Trophoblast cell (in vitro differentiated cells and primary cell): ENCODE measurements at regions not wholly inside any gene's neighbourhood (a gene's known extent, or its start where the extent isn't known, plus 50 kb on each side); places are given as distances from the start of the nearest gene placed in this dataset.

Experiments used
- DNase-seq, 2 donors: peaks; one replicate each; pipeline ENCODE4 v3.0.0-alpha.2; 2016
- H2AFZ ChIP-seq: 2 replicates; pipeline ENCODE4 v1.6.1; 2013; ENCODE audit warnings: low read length, moderate library complexity, mild to moderate bottlenecking; ENCODE audit not compliant: insufficient read depth, poor library complexity
- H2AK5ac ChIP-seq: 2 replicates; pipeline ENCODE4 v1.6.1; 2013; ENCODE audit warnings: mild to moderate bottlenecking, low read length
- H2BK120ac ChIP-seq: 2 replicates; pipeline ENCODE4 v1.6.1; 2013; ENCODE audit warnings: low read length, mild to moderate bottlenecking, moderate library complexity; ENCODE audit not compliant: insufficient read depth, poor library complexity
- H2BK12ac ChIP-seq: 2 replicates; pipeline ENCODE4 v1.6.1; 2013; ENCODE audit warnings: mild to moderate bottlenecking, low read length, moderate library complexity
- H2BK5ac ChIP-seq: 2 replicates; pipeline ENCODE4 v1.6.1; 2013; ENCODE audit warnings: low read length, low read depth, moderate library complexity, mild to moderate bottlenecking; ENCODE audit not compliant: poor library complexity
- H3K14ac ChIP-seq: 2 replicates; pipeline ENCODE4 v1.6.1; 2013; ENCODE audit warnings: mild to moderate bottlenecking, low read length
- H3K18ac ChIP-seq: 2 replicates; pipeline ENCODE4 v1.6.1; 2013; ENCODE audit warnings: mild to moderate bottlenecking, low read length
- H3K23ac ChIP-seq: 2 replicates; pipeline ENCODE4 v1.6.1; 2013; ENCODE audit warnings: low read length
- H3K27ac ChIP-seq: 2 replicates; pipeline ENCODE4 v1.5.1; 2013; ENCODE audit warnings: low read depth, mild to moderate bottlenecking, inconsistent platforms, low read length, moderate library complexity
- H3K27me3 ChIP-seq: 2 replicates; pipeline ENCODE4 v1.6.1; 2013; ENCODE audit warnings: inconsistent platforms, mild to moderate bottlenecking, low read length, moderate library complexity; ENCODE audit not compliant: insufficient read depth
- H3K36me3 ChIP-seq, 2 experiments: 1 replicate in 1 of 2; 2 replicates in 1 of 2; pipeline ENCODE4 v1.6.1; 2013; ENCODE audit warnings: low read length in 2 of 2, mild to moderate bottlenecking in 2 of 2, moderate library complexity in 1 of 2; ENCODE audit not compliant: insufficient read depth in 2 of 2, control insufficient read depth in 1 of 2
- H3K4ac ChIP-seq: 2 replicates; pipeline ENCODE4 v1.6.1; 2013; ENCODE audit warnings: low read depth, mild to moderate bottlenecking, low read length, moderate library complexity
- H3K4me1 ChIP-seq, 2 experiments: 1 replicate in 1 of 2; 2 replicates in 1 of 2; pipeline ENCODE4 v1.6.1; 2013; ENCODE audit warnings: low read length in 2 of 2, mild to moderate bottlenecking in 2 of 2, moderate library complexity in 1 of 2; ENCODE audit not compliant: insufficient read depth in 2 of 2, control insufficient read depth in 1 of 2
- H3K4me2 ChIP-seq: 2 replicates; pipeline ENCODE4 v1.6.1; 2013; ENCODE audit warnings: inconsistent platforms, mild to moderate bottlenecking, low read length, moderate library complexity
- H3K4me3 ChIP-seq: 2 replicates; pipeline ENCODE4 v1.5.1; 2013; ENCODE audit warnings: mild to moderate bottlenecking, low read depth, low read length, inconsistent platforms
- H3K79me1 ChIP-seq: one replicate; pipeline ENCODE4 v1.6.1; 2013; ENCODE audit warnings: low read length
- H3K79me2 ChIP-seq: 2 replicates; pipeline ENCODE4 v1.6.1; 2013; ENCODE audit warnings: low read length, mild to moderate bottlenecking; ENCODE audit not compliant: control insufficient read depth, insufficient read depth, poor library complexity
- H3K9ac ChIP-seq: 2 replicates; pipeline ENCODE4 v1.6.1; 2013; ENCODE audit warnings: mild to moderate bottlenecking, low read length
- H3K9me3 ChIP-seq: 2 replicates; pipeline ENCODE4 v1.6.1; 2013; ENCODE audit warnings: low read depth, mild to moderate bottlenecking, control low read depth, inconsistent platforms, low read length; ENCODE audit not compliant: insufficient read depth
- H4K12ac ChIP-seq: 2 replicates; pipeline ENCODE4 v1.6.1; 2013; ENCODE audit warnings: low read depth, mild to moderate bottlenecking, low read length, moderate library complexity
- H4K8ac ChIP-seq: 2 replicates; pipeline ENCODE4 v1.6.1; 2013; ENCODE audit warnings: low read depth, mild to moderate bottlenecking, low read length, moderate library complexity
- H4K91ac ChIP-seq: one replicate; pipeline ENCODE4 v1.6.1; 2013; ENCODE audit warnings: low read depth, mild to moderate bottlenecking, low read length, moderate library complexity
- WGBS: extraction: QIAGEN DNeasy Blood & Tissue Kit; methylation state at CpG from one replicate; pipeline ENCODE4 v1.1.7; 2013; ENCODE audit warnings: missing lambda C conversion rate; ENCODE audit not compliant: insufficient read length, insufficient coverage; ENCODE audit errors: extremely low coverage; 5-methylcytosine and 5-hydroxymethylcytosine counted together

DNA sequence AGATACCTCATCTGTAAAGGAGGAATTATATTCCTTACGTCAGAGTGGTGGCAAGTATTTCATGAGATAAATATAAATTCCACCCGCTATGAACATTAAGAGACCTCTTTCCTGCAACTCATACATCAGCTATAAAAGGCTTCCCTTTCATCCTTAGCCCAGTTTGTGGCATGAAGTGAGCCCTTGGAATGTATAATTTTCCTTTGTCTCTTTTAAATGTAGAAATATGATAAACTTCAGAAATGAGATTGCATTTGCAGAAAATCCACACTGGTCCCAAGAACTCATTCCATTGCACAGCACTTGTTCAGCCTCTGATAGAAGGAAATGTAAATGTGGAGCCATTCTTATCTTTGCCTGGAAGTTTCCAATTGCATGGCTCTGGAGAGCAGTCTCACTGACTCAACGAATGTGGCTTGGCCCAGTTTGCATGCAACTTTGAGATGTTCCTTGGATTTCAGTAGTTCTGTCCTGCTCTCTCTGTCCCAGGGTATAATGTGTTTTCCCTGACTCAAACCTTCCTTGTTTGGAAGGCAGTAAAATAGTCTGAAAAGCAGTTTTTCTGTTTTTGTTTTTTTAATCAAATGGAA is 746.4 kb downstream of the CDH11 start:
- no peak overlapping the region for H2BK5ac ChIP-seq
- H4K8ac ChIP-seq: no peak overlapping the region
- H3K4me2 ChIP-seq: no peak overlapping the region
- H2AFZ ChIP-seq: no peak overlapping the region
- peak overlapping the region; percentile 69 for H2BK120ac ChIP-seq
- H3K79me1 ChIP-seq: peaks cover 8% of the 10 kb centered on the region
- no CpG with 5 or more reads among the region's 3 CpGs for WGBS
- no peak overlapping the region for H2AK5ac ChIP-seq
- DNase-seq: no peak
- H3K27ac ChIP-seq: peak overlapping the region; percentile 37
- peak overlapping the region; percentile 73 for H2BK12ac ChIP-seq
- no peak overlapping the region for H4K12ac ChIP-seq
- H3K4ac ChIP-seq: no peak overlapping the region
- H3K27me3 ChIP-seq: no peaks in the 10 kb centered on the region
- no peaks in the 10 kb centered on the region for H3K36me3 ChIP-seq
- peak overlapping the region; percentile 62 for H3K14ac ChIP-seq
- H4K91ac ChIP-seq: peak overlapping the region; percentile 65
- H3K9ac ChIP-seq: no peak overlapping the region
- H3K4me1 ChIP-seq: peaks cover 2 to 4% of the 10 kb centered on the region in 2 experiments
- no peak overlapping the region for H3K18ac ChIP-seq
- H3K23ac ChIP-seq: no peak overlapping the region
- no peak overlapping the region for H3K4me3 ChIP-seq
- H3K9me3 ChIP-seq: no peaks in the 10 kb centered on the region
- no peaks in the 10 kb centered on the region for H3K79me2 ChIP-seq

DNA sequence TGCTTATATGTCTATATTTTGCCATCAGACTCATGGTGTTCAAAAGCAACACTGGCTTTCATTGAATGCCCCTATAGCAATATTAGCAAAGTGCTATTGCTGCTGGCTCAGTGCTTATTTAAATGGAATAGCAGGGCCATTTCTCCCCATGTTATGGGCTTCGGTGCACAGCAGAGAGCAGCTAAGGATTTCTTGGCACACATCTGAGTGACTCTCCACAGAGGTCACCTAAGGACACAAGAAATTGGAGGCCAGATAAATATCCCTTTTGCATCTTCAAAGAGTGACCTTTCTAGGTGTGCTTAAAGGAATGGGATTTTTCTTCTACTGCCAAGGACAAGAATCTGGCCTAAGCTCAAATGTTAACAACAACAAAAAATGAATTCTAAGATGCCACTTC is 751.8 kb downstream of the CDH11 start:
- no peak overlapping the region for H3K18ac ChIP-seq
- no peaks in the 10 kb centered on the region for H3K79me2 ChIP-seq
- H4K8ac ChIP-seq: no peak overlapping the region
- no peaks in the 10 kb centered on the region for H3K9me3 ChIP-seq
- no peak overlapping the region for H4K91ac ChIP-seq
- H2AFZ ChIP-seq: no peak overlapping the region
- H3K4me2 ChIP-seq: no peak overlapping the region
- no peak overlapping the region for H3K23ac ChIP-seq
- H3K9ac ChIP-seq: no peak overlapping the region
- H4K12ac ChIP-seq: no peak overlapping the region
- H3K14ac ChIP-seq: no peak overlapping the region
- peaks cover 6% of the 10 kb centered on the region for H3K79me1 ChIP-seq
- no peak overlapping the region for H3K27ac ChIP-seq
- H3K36me3 ChIP-seq: no peaks in the 10 kb centered on the region
- no peak overlapping the region for H2AK5ac ChIP-seq
- H3K4me3 ChIP-seq: no peak overlapping the region
- peaks cover 0 to 2% of the 10 kb centered on the region in 2 experiments for H3K4me1 ChIP-seq
- no peak overlapping the region for H2BK120ac ChIP-seq
- no peak overlapping the region for H3K4ac ChIP-seq
- no peak overlapping the region for H2BK12ac ChIP-seq
- H3K27me3 ChIP-seq: no peaks in the 10 kb centered on the region
- no peak overlapping the region for H2BK5ac ChIP-seq
- no CpG with 5 or more reads among the region's 1 CpG for WGBS
- DNase-seq: no peak

DNA sequence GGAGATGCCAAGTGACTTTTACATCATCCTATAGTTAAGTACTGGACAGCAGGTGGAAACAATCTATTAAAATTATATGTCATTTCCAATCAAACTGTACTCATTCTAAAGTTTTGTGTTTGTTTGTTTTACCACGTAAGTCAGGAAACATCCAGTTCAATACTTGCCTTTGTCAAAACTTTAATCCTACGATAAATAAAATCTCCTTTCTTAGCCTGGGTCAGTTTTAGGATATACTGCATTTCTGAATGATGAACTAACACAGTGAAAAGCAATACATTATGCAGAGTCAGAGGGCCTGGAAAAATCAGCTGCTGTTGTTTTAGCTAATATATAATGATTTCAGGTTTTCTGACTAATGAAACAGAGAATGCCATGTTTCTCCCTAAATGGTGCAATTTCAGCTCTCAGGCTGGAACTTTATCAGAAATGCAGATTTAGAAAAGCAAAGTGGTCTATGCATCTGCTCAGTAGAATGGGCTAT is 756.4 kb downstream of the CDH11 start:
- no peak for DNase-seq
- WGBS: no CpG with 5 or more reads among the region's 2 CpGs

DNA sequence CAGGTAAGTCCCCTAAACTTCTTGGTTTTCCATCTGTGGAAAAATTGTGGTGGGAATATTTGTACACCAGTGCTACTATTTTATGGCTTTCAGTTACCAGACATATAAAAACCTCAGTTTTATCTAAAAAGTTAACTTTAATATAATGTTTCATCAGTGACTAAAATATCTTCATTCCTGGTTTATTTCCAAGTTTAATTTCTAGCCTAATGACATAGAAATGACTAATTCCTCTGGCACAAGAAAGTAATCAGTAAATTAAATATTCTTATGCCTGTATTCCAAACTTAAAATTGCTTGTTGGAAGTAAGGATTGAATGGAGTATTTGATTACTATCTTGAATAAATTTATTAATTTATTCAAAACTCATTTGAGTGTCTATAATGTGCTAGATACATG is 757.0 kb downstream of the CDH11 start:
- H3K9ac ChIP-seq: no peak overlapping the region
- no peak overlapping the region for H3K4me2 ChIP-seq
- no peak overlapping the region for H2AK5ac ChIP-seq
- H4K12ac ChIP-seq: no peak overlapping the region
- no peak overlapping the region for H4K8ac ChIP-seq
- no peak overlapping the region for H2BK5ac ChIP-seq
- H2BK12ac ChIP-seq: no peak overlapping the region
- H2AFZ ChIP-seq: no peak overlapping the region
- no peak overlapping the region for H4K91ac ChIP-seq
- H3K14ac ChIP-seq: no peak overlapping the region
- H3K79me1 ChIP-seq: peaks cover 5% of the 10 kb centered on the region
- no peaks in the 10 kb centered on the region for H3K4me1 ChIP-seq
- H3K27me3 ChIP-seq: no peaks in the 10 kb centered on the region
- DNase-seq: no peak
- H3K9me3 ChIP-seq: no peaks in the 10 kb centered on the region
- no peak overlapping the region for H3K4me3 ChIP-seq
- H3K27ac ChIP-seq: no peak overlapping the region
- no peaks in the 10 kb centered on the region for H3K79me2 ChIP-seq
- no peak overlapping the region for H3K23ac ChIP-seq
- no peak overlapping the region for H3K4ac ChIP-seq
- H3K36me3 ChIP-seq: no peaks in the 10 kb centered on the region
- no peak overlapping the region for H3K18ac ChIP-seq
- H2BK120ac ChIP-seq: no peak overlapping the region

More for the DNA sequence above, 756.4 kb downstream of the CDH11 start:
- Histone ChIP-seq H4K12ac (no peak overlapping the region), H3K27me3 (no peaks in the 10 kb centered on the region), H3K9ac (no peak overlapping the region), H3K18ac (no peak overlapping the region), H2BK12ac (no peak overlapping the region), H3K36me3 (no peaks in the 10 kb centered on the region), H3K14ac (no peak overlapping the region), H3K9me3 (no peaks in the 10 kb centered on the region), H2BK120ac (no peak overlapping the region), H3K4me1 (no peaks in the 10 kb centered on the region), H3K27ac (no peak overlapping the region), H3K4me3 (no peak overlapping the region), H2BK5ac (no peak overlapping the region), H3K23ac (no peak overlapping the region), H2AFZ (no peak overlapping the region), H3K79me2 (no peaks in the 10 kb centered on the region), H4K8ac (no peak overlapping the region), H3K4ac (no peak overlapping the region), H3K4me2 (no peak overlapping the region), H2AK5ac (no peak overlapping the region), H3K79me1 (peaks cover 5% of the 10 kb centered on the region), H4K91ac (no peak overlapping the region)
